ENCODE measurements at regions not wholly inside any gene's neighbourhood (a gene's known extent, or its start where the extent isn't known, plus 50 kb on each side); places are given as distances from the start of the nearest gene placed in this dataset.

GRCh38 chr5:172543484-172544298, 89.4 kb upstream of the SH3PXD2B start:
- no peak for TF ChIP-seq CTCF (IDR thresholded peaks at IDR 0.05 in 4 of 5, conservative IDR thresholded peaks at IDR 0.05 in 1 of 5)
- no peak for TF ChIP-seq POLR2A (IDR thresholded peaks at IDR 0.05)

All from gastrocnemius medialis (tissue), 4 donors.